C4-2B (cell line): ENCODE measurements at regions not wholly inside any gene's neighbourhood (a gene's known extent, or its start where the extent isn't known, plus 50 kb on each side); places are given as distances from the start of the nearest gene placed in this dataset.

Source experiments
- CTCF ChIP-seq: fragments of 450-650 bp; conservative IDR thresholded peaks from 2 replicates; pipeline ENCODE4 v1.5.1; 2017; ENCODE audit warnings: mild to moderate bottlenecking
- ZFX ChIP-seq: fragments of 450-650 bp; IDR thresholded peaks from 2 replicates; pipeline ENCODE4 v1.6.1; 2017

- TF ChIP-seq CTCF (no peak), ZFX (no peak)
These were observed 252.1 kb downstream of the SEC61B start for GRCh38 chr9:99474186-99474585.
